DOHH2 (cell line): ENCODE measurements at regions not wholly inside any gene's neighbourhood (a gene's known extent, or its start where the extent isn't known, plus 50 kb on each side); places are given as distances from the start of the nearest gene placed in this dataset.

ENCODE experiments used
- EZH2phosphoT487 ChIP-seq: fragments of 200-600 bp; sonication (generic); IDR thresholded peaks from 2 replicates; pipeline ENCODE4 v1.6.1; 2017; ENCODE audit warnings: borderline replicate concordance, mild to moderate bottlenecking, antibody characterized with exemption, low read length, moderate library complexity, mixed read lengths
- TF ChIP-seq, protein P1 (sequence below): fragments of 200-600 bp; sonication (generic); IDR thresholded peaks from one replicate; pipeline ENCODE4 v1.5.1; 2014; ENCODE audit warnings: antibody characterized with exemption, mild to moderate bottlenecking, low read depth, low read length; ENCODE audit not compliant: poor library complexity, severe bottlenecking

DNA sequence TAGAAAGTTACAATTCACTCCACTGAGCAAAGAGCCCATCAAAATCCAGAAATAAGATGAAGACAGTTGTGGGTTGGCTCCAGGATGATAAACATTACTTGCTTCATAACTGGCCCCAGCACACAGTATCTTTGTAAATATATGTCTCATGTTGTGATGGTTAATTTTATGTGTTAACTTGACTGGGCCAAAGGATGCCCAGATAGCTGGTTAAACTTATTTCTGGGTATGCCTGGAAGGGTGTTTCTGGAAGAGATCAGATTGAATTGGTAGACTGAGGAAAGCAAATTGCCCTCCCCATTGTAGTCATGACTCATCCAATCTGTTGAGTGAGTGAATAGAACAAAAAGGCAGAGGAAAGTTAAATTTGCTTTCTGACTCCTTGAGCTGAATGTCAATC is 373.8 kb downstream of the LNPK start:
- TF ChIP-seq, protein P1, sequence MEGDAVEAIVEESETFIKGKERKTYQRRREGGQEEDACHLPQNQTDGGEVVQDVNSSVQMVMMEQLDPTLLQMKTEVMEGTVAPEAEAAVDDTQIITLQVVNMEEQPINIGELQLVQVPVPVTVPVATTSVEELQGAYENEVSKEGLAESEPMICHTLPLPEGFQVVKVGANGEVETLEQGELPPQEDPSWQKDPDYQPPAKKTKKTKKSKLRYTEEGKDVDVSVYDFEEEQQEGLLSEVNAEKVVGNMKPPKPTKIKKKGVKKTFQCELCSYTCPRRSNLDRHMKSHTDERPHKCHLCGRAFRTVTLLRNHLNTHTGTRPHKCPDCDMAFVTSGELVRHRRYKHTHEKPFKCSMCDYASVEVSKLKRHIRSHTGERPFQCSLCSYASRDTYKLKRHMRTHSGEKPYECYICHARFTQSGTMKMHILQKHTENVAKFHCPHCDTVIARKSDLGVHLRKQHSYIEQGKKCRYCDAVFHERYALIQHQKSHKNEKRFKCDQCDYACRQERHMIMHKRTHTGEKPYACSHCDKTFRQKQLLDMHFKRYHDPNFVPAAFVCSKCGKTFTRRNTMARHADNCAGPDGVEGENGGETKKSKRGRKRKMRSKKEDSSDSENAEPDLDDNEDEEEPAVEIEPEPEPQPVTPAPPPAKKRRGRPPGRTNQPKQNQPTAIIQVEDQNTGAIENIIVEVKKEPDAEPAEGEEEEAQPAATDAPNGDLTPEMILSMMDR: no peak
- TF ChIP-seq EZH2phosphoT487: no peak
